H1 (cell line): ENCODE measurements at regions not wholly inside any gene's neighbourhood (a gene's known extent, or its start where the extent isn't known, plus 50 kb on each side); places are given as distances from the start of the nearest gene placed in this dataset.

Experiments used
- CTCF ChIA-PET: fragments of 300-600 bp; sonication (Branson Sonifier 250); formaldehyde crosslinking; loops from one replicate; lab custom pipeline; 2021; ENCODE audit not compliant: partially characterized antibody; lab: Charles Lee
- POLR2A ChIA-PET: fragments of 300-600 bp; sonication (Branson Sonifier 250); formaldehyde crosslinking; loops from one replicate; lab custom pipeline; 2021; ENCODE audit warnings: inconsistent platforms; ENCODE audit not compliant: partially characterized antibody; lab: Charles Lee
- DNase-seq, 2 experiments: peaks; one replicate each; pipeline versions ENCODE4 v3.0.0 to v3.0.0-alpha.2; 2010 to 2022; ENCODE audit warnings: low spot score in 2 of 2, low read depth in 1 of 2, mixed read lengths in 1 of 2
- FAIRE-seq: peaks from 2 replicates; lab custom pipeline; 2011; peaks lifted over from hg19 to GRCh38; lab: Jason Lieb, UNC
- H2AFZ ChIP-seq: 2 replicates; pipeline ENCODE4 v1.8.1; 2012; ENCODE audit warnings: low read length, inconsistent platforms
- H2AK5ac ChIP-seq: 2 replicates; pipeline ENCODE4 v1.6.1; 2013; ENCODE audit warnings: low read depth, low read length
- H2BK120ac ChIP-seq: replicated peaks from 2 replicates; pipeline ENCODE3; 2013; ENCODE audit warnings: low read depth, low read length, inconsistent platforms
- H2BK12ac ChIP-seq: 2 replicates; pipeline ENCODE4 v1.6.1; 2013; ENCODE audit warnings: low read depth, low read length
- H2BK15ac ChIP-seq: 2 replicates; pipeline ENCODE4 v1.6.1; 2013; ENCODE audit warnings: low read length
- H2BK20ac ChIP-seq: 2 replicates; pipeline ENCODE4 v1.6.1; 2013; ENCODE audit warnings: low read length
- H2BK5ac ChIP-seq: 2 replicates; pipeline ENCODE4 v1.6.1; 2013; ENCODE audit warnings: low read depth, low read length
- H3K14ac ChIP-seq: 2 replicates; pipeline ENCODE4 v1.6.1; 2013; ENCODE audit warnings: inconsistent platforms; ENCODE audit not compliant: insufficient read length
- H3K18ac ChIP-seq: 2 replicates; pipeline ENCODE4 v1.6.1; 2013; ENCODE audit warnings: low read length; ENCODE audit errors: extremely low read depth
- H3K23ac ChIP-seq: 2 replicates; pipeline ENCODE4 v1.6.1; 2013; ENCODE audit warnings: inconsistent platforms; ENCODE audit not compliant: insufficient read length
- H3K23me2 ChIP-seq: 2 replicates; pipeline ENCODE4 v1.6.1; 2013; ENCODE audit warnings: low read depth, low read length
- H3K27ac ChIP-seq: 2 replicates; pipeline ENCODE4 v1.6.1; 2011; ENCODE audit warnings: low read depth, low read length, inconsistent platforms
- H3K27me3 ChIP-seq, 4 experiments: replicated peaks in 1 of 4; 1 replicate in 1 of 4; 2 replicates in 3 of 4; pipeline versions ENCODE4 v1.6.1 to v1.8.1; 2011 to 2013; ENCODE audit warnings: low read length in 3 of 4, mild to moderate bottlenecking in 3 of 4, inconsistent platforms in 2 of 4, mixed read lengths in 2 of 4, moderate library complexity in 1 of 4; ENCODE audit not compliant: control insufficient read depth in 3 of 4, insufficient read depth in 3 of 4; ENCODE audit errors: extremely low read depth in 1 of 4
- H3K36me3 ChIP-seq, 4 experiments: 2 replicates each; pipeline versions ENCODE4 v1.6.1 to v1.8.1; 2011 to 2013; ENCODE audit warnings: mild to moderate bottlenecking in 4 of 4, low read length in 3 of 4, moderate library complexity in 2 of 4, control low read depth in 1 of 4, inconsistent platforms in 1 of 4; ENCODE audit not compliant: insufficient read depth in 4 of 4, control insufficient read depth in 2 of 4
- H3K4ac ChIP-seq: replicated peaks from 2 replicates; pipeline ENCODE3; 2013; ENCODE audit warnings: low read length, low read depth, mixed read lengths, inconsistent platforms; ENCODE audit not compliant: insufficient read length
- H3K4me1 ChIP-seq, 4 experiments: replicated peaks in 1 of 4; 1 replicate in 1 of 4; 2 replicates in 3 of 4; pipeline versions ENCODE4 v1.6.1 to v1.8.1; 2011 to 2013; ENCODE audit warnings: low read length in 3 of 4, inconsistent platforms in 2 of 4, mixed read lengths in 1 of 4; ENCODE audit not compliant: insufficient read depth in 4 of 4, control insufficient read depth in 3 of 4
- H3K4me2 ChIP-seq, 2 experiments: 2 replicates each; pipeline versions ENCODE4 v1.6.1 to v1.8.1; 2011 to 2013; ENCODE audit warnings: low read depth in 2 of 2, low read length in 2 of 2, control low read depth in 1 of 2, inconsistent platforms in 1 of 2, mild to moderate bottlenecking in 1 of 2; ENCODE audit not compliant: insufficient read depth in 1 of 2
- H3K4me3 ChIP-seq, 4 experiments: fragments of 200-600, 300-600 bp in 1 of 4; sonication (generic), shearing (Covaris generic), sonication (Bioruptor Twin) in 1 of 4; 2 replicates each; pipeline versions ENCODE4 v1.5.1 to v1.8.1; 2011 to 2016; ENCODE audit warnings: low read length in 4 of 4, low read depth in 3 of 4, control low read depth in 2 of 4, inconsistent platforms in 2 of 4, mild to moderate bottlenecking in 2 of 4, mixed read lengths in 1 of 4, moderate library complexity in 1 of 4; ENCODE audit not compliant: insufficient read depth in 2 of 4; ENCODE audit errors: extremely low read depth in 1 of 4
- H3K56ac ChIP-seq: replicated peaks from 2 replicates; pipeline ENCODE3; 2013; ENCODE audit warnings: low read depth, mild to moderate bottlenecking, mixed read lengths, low read length, inconsistent platforms; ENCODE audit not compliant: insufficient read length
- H3K79me1 ChIP-seq: 2 replicates; pipeline ENCODE4 v1.6.1; 2013; ENCODE audit warnings: low read depth, low read length, control low read depth
- H3K79me2 ChIP-seq, 2 experiments: 2 replicates each; pipeline versions ENCODE4 v1.6.1 to v1.8.1; 2012 to 2013; ENCODE audit warnings: low read length in 2 of 2, mild to moderate bottlenecking in 2 of 2, inconsistent platforms in 1 of 2; ENCODE audit not compliant: insufficient read depth in 2 of 2, control insufficient read depth in 1 of 2
- H3K9ac ChIP-seq, 4 experiments: replicated peaks in 1 of 4; 1 replicate in 1 of 4; 2 replicates in 3 of 4; pipeline versions ENCODE4 v1.6.1 to v1.8.1; 2011 to 2013; ENCODE audit warnings: low read depth in 3 of 4, low read length in 3 of 4, control low read depth in 2 of 4, mild to moderate bottlenecking in 2 of 4, moderate library complexity in 2 of 4, inconsistent platforms in 1 of 4; ENCODE audit errors: extremely low read depth in 1 of 4
- H3K9me3 ChIP-seq, 2 experiments: 2 replicates each; pipeline versions ENCODE4 v1.6.1 to v1.8.1; 2012 to 2013; ENCODE audit warnings: mild to moderate bottlenecking in 2 of 2, moderate library complexity in 2 of 2, control low read depth in 1 of 2, inconsistent platforms in 1 of 2, low read depth in 1 of 2, low read length in 1 of 2, mixed read lengths in 1 of 2; ENCODE audit not compliant: insufficient read depth in 2 of 2
- H4K20me1 ChIP-seq, 2 experiments: replicated peaks in 1 of 2; 2 replicates each; pipeline versions ENCODE3 to v1.8.1; 2011 to 2013; ENCODE audit warnings: inconsistent platforms in 2 of 2, low read length in 2 of 2, mild to moderate bottlenecking in 1 of 2; ENCODE audit not compliant: insufficient read depth in 2 of 2, control insufficient read depth in 1 of 2
- H4K5ac ChIP-seq: 2 replicates; pipeline ENCODE4 v1.6.1; 2013; ENCODE audit warnings: low read length, low read depth, mixed read lengths, inconsistent platforms; ENCODE audit not compliant: insufficient read length
- H4K8ac ChIP-seq: 2 replicates; pipeline ENCODE4 v1.8.0; 2013; ENCODE audit warnings: mild to moderate bottlenecking, moderate library complexity, low read length, inconsistent platforms; ENCODE audit not compliant: insufficient read depth; ENCODE audit errors: extremely low read depth
- H4K91ac ChIP-seq: replicated peaks from 2 replicates; pipeline ENCODE3; 2013; ENCODE audit warnings: low read length, mixed read lengths, inconsistent platforms; ENCODE audit not compliant: insufficient read length
- KDM1A ChIP-seq: fragments of 200-600, 300-600 bp; sonication (generic); IDR thresholded peaks from 2 replicates; pipeline ENCODE4 v1.7.1; 2016; ENCODE audit warnings: mild to moderate bottlenecking, low read length, borderline replicate concordance
- POU5F1 ChIP-seq: IDR thresholded peaks from 2 replicates; pipeline ENCODE4 v1.6.1; 2011; ENCODE audit warnings: low read depth, mild to moderate bottlenecking, low read length, moderate library complexity
- TAF1 ChIP-seq: IDR thresholded peaks from 2 replicates; pipeline ENCODE4 v1.6.1; 2011; ENCODE audit warnings: mild to moderate bottlenecking, low read depth, low read length
- WGBS, 2 experiments: shearing (Covaris generic) in 1 of 2; methylation state at CpG; one replicate each; pipeline versions ENCODE4 v1.1.6 to v1.1.7; 2013 to 2015; ENCODE audit warnings: low lambda C conversion rate in 2 of 2, mixed read lengths in 2 of 2, inconsistent platforms in 1 of 2, low coverage in 1 of 2, missing lambda C conversion rate in 1 of 2; ENCODE audit not compliant: insufficient replicate concordance in 2 of 2, insufficient coverage in 1 of 2, insufficient read length in 1 of 2; ENCODE audit errors: extremely low coverage in 1 of 2, missing lambda C conversion rate in 1 of 2; 5-methylcytosine and 5-hydroxymethylcytosine counted together
- TF ChIP-seq, protein P1 (sequence below): IDR thresholded peaks from 2 replicates; pipeline ENCODE4 v1.6.1; 2011; ENCODE audit warnings: low read depth, mild to moderate bottlenecking, low read length; ENCODE audit not compliant: insufficient read depth

DNA sequence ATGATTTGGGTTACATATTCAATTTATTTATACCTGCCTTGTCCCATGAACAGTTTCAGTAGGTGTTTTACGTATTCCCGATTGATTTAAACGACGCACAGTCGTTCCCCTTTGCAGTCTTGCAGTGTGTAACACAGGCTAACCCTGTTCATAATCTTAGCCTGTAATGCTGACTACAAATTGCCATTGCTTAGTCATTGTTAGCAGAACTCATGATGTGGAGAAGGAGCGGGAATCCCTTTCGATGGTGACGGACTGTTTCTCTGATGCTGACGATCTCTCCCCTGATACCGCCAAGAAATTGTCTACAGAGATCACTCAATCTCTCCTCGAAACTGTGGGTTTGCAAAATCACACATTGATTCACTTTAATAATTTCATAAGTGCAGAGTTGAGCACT, 93.2 kb downstream of the MRPL36 start:
- ChIA-PET POLR2A (no interaction called here), CTCF (interaction anchor here (1.9 to 2.9 kb wide), 2 partner anchors 32 to 52 kb away, joined by 4 to 8 read pairs; no protein-coding TSS in a partner anchor)
- no peaks in the 10 kb centered on the region for H3K36me3 ChIP-seq
- no peak overlapping the region for H4K5ac ChIP-seq
- TF ChIP-seq TAF1 (no peak), KDM1A (no peak), POU5F1 (no peak)
- TF ChIP-seq, protein P1, sequence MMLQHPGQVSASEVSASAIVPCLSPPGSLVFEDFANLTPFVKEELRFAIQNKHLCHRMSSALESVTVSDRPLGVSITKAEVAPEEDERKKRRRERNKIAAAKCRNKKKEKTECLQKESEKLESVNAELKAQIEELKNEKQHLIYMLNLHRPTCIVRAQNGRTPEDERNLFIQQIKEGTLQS, result no peak
- H3K27ac ChIP-seq, result no peak overlapping the region
- no peak overlapping the region for H3K14ac ChIP-seq
- no peak overlapping the region for H4K8ac ChIP-seq
- no peak overlapping the region for H2BK12ac ChIP-seq
- no peak overlapping the region for H2BK20ac ChIP-seq
- H3K23me2 ChIP-seq, result 0 out of 2 replicates have a peak, but pooled peaks cover 2% of the 10 kb centered on the region
- DNase-seq (no peak), FAIRE-seq (no peak)
- H3K79me1 ChIP-seq, result no peaks in the 10 kb centered on the region
- H2BK15ac ChIP-seq, result no peak overlapping the region
- no peak overlapping the region for H2AFZ ChIP-seq
- no peak overlapping the region for H4K91ac ChIP-seq
- H3K56ac ChIP-seq, result no peak overlapping the region
- H4K20me1 ChIP-seq, result peaks cover 0 to 3% of the 10 kb centered on the region in 2 experiments
- H3K27me3 ChIP-seq, result peaks cover 0 to 12% (median 6%) of the 10 kb centered on the region in 4 experiments; a peak in 4 of 7 replicates
- H3K4me3 ChIP-seq, result no peak overlapping the region
- H3K9ac ChIP-seq, result no peak overlapping the region
- WGBS, 2 experiments, result 98% methylated on average over 11 of the region's 11 CpGs; no CpG with 5 or more reads in 1 of the 2 experiments
- H2AK5ac ChIP-seq, result no peak overlapping the region
- H3K4ac ChIP-seq, result no peak overlapping the region
- H3K23ac ChIP-seq, result no peak overlapping the region
- no peak overlapping the region for H2BK120ac ChIP-seq
- no peak overlapping the region for H3K4me2 ChIP-seq
- no peaks in the 10 kb centered on the region for H3K79me2 ChIP-seq
- H3K9me3 ChIP-seq, result no peaks in the 10 kb centered on the region
- H2BK5ac ChIP-seq, result no peak overlapping the region
- no peak overlapping the region for H3K18ac ChIP-seq
- peaks cover 0 to 22% (median 10%) of the 10 kb centered on the region in 4 experiments; a peak in 6 of 7 replicates for H3K4me1 ChIP-seq
